PFSK-1 (cell line): ENCODE measurements at regions not wholly inside any gene's neighbourhood (a gene's known extent, or its start where the extent isn't known, plus 50 kb on each side); places are given as distances from the start of the nearest gene placed in this dataset.

Experiments used
- POLR2AphosphoS5 ChIP-seq: IDR thresholded peaks from 2 replicates; pipeline ENCODE4 v1.6.1; 2012; ENCODE audit warnings: low read depth, mild to moderate bottlenecking, control low read depth, low read length, moderate library complexity
- SIN3A ChIP-seq: IDR thresholded peaks from 2 replicates; pipeline ENCODE4 v1.6.1; 2012; ENCODE audit warnings: mild to moderate bottlenecking, low read length, moderate library complexity, borderline replicate concordance; ENCODE audit not compliant: insufficient read depth
- TAF1 ChIP-seq: IDR thresholded peaks from 2 replicates; pipeline ENCODE4 v1.6.1; 2012; ENCODE audit warnings: low read length, control low read depth, borderline replicate concordance; ENCODE audit not compliant: insufficient read depth
- TF ChIP-seq, protein P1 (sequence below), 2 experiments: IDR thresholded peaks; 2 replicates each; pipeline versions ENCODE4 v1.6.1 to v1.8.0; 2011 to 2012; ENCODE audit warnings: low read depth in 2 of 2, low read length in 2 of 2, control low read depth in 1 of 2, inconsistent platforms in 1 of 2, mild to moderate bottlenecking in 1 of 2, moderate library complexity in 1 of 2; ENCODE audit not compliant: insufficient read depth in 1 of 2

- no peak for TF ChIP-seq POLR2AphosphoS5
- no peak for TF ChIP-seq SIN3A
- TF ChIP-seq, protein P1, sequence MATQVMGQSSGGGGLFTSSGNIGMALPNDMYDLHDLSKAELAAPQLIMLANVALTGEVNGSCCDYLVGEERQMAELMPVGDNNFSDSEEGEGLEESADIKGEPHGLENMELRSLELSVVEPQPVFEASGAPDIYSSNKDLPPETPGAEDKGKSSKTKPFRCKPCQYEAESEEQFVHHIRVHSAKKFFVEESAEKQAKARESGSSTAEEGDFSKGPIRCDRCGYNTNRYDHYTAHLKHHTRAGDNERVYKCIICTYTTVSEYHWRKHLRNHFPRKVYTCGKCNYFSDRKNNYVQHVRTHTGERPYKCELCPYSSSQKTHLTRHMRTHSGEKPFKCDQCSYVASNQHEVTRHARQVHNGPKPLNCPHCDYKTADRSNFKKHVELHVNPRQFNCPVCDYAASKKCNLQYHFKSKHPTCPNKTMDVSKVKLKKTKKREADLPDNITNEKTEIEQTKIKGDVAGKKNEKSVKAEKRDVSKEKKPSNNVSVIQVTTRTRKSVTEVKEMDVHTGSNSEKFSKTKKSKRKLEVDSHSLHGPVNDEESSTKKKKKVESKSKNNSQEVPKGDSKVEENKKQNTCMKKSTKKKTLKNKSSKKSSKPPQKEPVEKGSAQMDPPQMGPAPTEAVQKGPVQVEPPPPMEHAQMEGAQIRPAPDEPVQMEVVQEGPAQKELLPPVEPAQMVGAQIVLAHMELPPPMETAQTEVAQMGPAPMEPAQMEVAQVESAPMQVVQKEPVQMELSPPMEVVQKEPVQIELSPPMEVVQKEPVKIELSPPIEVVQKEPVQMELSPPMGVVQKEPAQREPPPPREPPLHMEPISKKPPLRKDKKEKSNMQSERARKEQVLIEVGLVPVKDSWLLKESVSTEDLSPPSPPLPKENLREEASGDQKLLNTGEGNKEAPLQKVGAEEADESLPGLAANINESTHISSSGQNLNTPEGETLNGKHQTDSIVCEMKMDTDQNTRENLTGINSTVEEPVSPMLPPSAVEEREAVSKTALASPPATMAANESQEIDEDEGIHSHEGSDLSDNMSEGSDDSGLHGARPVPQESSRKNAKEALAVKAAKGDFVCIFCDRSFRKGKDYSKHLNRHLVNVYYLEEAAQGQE (IDR thresholded peaks at IDR 0.05; ENCODE audit: insufficient read depth in 1 of 2, low read depth in 2 of 2, low read length in 2 of 2): no peak
- TF ChIP-seq TAF1: no peak
Observed at GRCh38 chr16:13510425-13511151, 409.4 kb upstream of the ERCC4 start.
